ENCODE measurements at regions not wholly inside any gene's neighbourhood (a gene's known extent, or its start where the extent isn't known, plus 50 kb on each side); places are given as distances from the start of the nearest gene placed in this dataset.
"Not testable (repeated sequence)": the region's sequence is repeated elsewhere in the genome, so short reads cannot be mapped to it uniquely, and the experiment has no call there.

DNA sequence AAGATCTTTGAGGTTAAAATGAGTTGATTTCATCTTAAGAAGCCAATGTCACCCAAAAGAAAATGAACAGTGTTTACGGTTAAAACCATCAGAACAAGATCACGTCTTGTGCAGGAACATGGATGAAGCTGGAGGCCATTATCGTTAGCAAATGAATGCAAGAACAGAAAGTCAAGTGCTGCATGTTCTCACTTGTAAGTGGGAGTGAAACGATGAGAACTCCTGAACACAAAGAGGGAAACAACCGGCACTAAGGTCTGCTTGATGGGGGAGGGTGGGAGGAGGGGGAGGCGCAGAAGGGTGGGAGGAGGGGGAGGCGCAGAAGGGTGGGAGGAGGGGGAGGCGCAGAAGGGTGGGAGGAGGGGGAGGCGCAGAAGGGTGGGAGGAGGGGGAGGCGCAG lies 214.8 kb upstream of the PRKCQ start:
- H3K36me3 ChIP-seq (ENCODE audit: control insufficient read depth in 3 of 3, insufficient read depth in 3 of 3, low read length in 3 of 3); H3K9ac ChIP-seq (ENCODE audit: low read depth in 1 of 3, low read length in 3 of 3); H3K4me1 ChIP-seq (ENCODE audit: control insufficient read depth in 3 of 3, insufficient read depth in 3 of 3, low read length in 3 of 3); H3K4me3 ChIP-seq (ENCODE audit: low read length in 3 of 3); H3K9me3 ChIP-seq (ENCODE audit: control insufficient read depth in 3 of 3, low read length in 3 of 3); H3K27me3 ChIP-seq (ENCODE audit: control insufficient read depth in 3 of 3, insufficient read depth in 3 of 3, low read length in 3 of 3); H3K27ac ChIP-seq (ENCODE audit: low read depth, low read length): not testable (repeated sequence)

DNA sequence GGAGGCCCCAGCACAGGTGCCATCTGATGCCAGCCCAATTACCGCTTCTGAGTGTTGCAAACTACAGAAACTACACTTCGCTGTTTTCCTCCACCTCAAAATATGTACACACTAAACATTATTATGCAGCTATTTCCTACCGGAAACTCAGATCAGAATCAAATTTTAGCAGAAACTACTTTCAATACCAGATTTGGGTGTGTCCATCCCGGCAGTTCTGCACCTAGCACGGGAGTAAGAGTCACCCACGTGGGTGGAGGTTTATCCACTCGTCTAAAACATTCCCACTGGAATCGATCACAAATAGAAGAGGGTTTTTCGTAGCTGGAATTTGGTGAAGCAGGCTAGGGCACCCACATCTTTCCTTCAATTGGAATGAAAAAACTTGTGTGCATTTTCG lies 214.4 kb upstream of the PRKCQ start:
- Histone ChIP-seq H3K4me3 (ENCODE audit: low read length in 3 of 3) (no peak overlapping the region), H3K27ac (ENCODE audit: low read depth, low read length) (no peak overlapping the region), H3K27me3 (ENCODE audit: control insufficient read depth in 3 of 3, insufficient read depth in 3 of 3, low read length in 3 of 3) (no peaks in the 10 kb centered on the region), H3K9me3 (ENCODE audit: control insufficient read depth in 3 of 3, low read length in 3 of 3) (no peaks in the 10 kb centered on the region), H3K4me1 (ENCODE audit: control insufficient read depth in 3 of 3, insufficient read depth in 3 of 3, low read length in 3 of 3) (no peaks in the 10 kb centered on the region), H3K9ac (ENCODE audit: low read depth in 1 of 3, low read length in 3 of 3) (no peak overlapping the region), H3K36me3 (ENCODE audit: control insufficient read depth in 3 of 3, insufficient read depth in 3 of 3, low read length in 3 of 3) (no peaks in the 10 kb centered on the region)

DNA sequence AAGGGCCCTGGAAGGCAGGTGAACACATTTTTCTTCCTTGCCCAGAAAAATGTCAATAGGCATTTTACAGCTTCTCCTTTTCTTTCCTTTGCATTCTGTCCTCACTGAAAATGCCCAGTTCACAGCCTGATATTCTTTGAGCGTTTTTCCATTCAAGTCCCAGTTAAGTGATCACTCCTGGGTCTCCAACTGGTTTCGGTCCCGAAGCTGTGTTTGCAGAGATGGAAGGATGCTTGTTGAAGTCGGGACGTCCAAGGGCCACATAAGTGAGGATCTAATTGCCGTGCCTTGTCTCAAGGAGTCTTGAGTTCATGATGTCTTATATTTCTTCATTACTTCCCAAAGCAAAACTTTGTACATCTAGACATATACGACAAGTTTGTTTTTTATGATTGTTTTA lies 208.7 kb upstream of the PRKCQ start:
- Histone ChIP-seq H3K9me3 (ENCODE audit: control insufficient read depth in 3 of 3, low read length in 3 of 3) (no peaks in the 10 kb centered on the region), H3K4me1 (ENCODE audit: control insufficient read depth in 3 of 3, insufficient read depth in 3 of 3, low read length in 3 of 3) (peaks cover 0 to 2% (median 0%) of the 10 kb centered on the region in 3 donors), H3K4me3 (ENCODE audit: low read length in 3 of 3) (no peak overlapping the region), H3K27me3 (ENCODE audit: control insufficient read depth in 3 of 3, insufficient read depth in 3 of 3, low read length in 3 of 3) (peaks cover 0 to 4% (median 4%) of the 10 kb centered on the region in 3 donors), H3K9ac (ENCODE audit: low read depth in 1 of 3, low read length in 3 of 3) (no peak overlapping the region), H3K36me3 (ENCODE audit: control insufficient read depth in 3 of 3, insufficient read depth in 3 of 3, low read length in 3 of 3) (no peaks in the 10 kb centered on the region), H3K27ac (ENCODE audit: low read depth, low read length) (no peak overlapping the region)

DNA sequence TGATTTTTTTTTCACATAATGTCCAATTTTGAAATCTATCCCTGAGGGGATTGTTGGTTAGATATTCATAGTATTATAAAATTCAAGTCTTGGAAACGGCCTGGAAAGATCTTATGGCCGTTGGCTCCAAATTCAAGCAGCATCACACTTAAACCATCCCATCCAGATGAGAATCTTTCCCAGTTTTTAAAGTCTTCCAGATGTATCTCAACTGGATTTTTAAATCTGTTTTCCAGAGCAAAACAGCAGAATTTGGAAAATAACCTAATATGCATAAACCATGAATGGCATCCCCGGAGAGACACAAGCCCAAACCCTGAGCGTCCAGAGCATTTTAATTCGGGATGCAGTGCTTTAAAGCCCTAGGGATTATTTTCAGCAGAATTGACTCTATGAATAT lies 208.2 kb upstream of the PRKCQ start:
- Histone ChIP-seq H3K27me3 (ENCODE audit: control insufficient read depth in 3 of 3, insufficient read depth in 3 of 3, low read length in 3 of 3) (peaks cover 0 to 4% (median 4%) of the 10 kb centered on the region in 3 donors), H3K27ac (ENCODE audit: low read depth, low read length) (no peak overlapping the region), H3K4me3 (ENCODE audit: low read length in 3 of 3) (no peak overlapping the region), H3K9ac (ENCODE audit: low read depth in 1 of 3, low read length in 3 of 3) (no peak overlapping the region), H3K36me3 (ENCODE audit: control insufficient read depth in 3 of 3, insufficient read depth in 3 of 3, low read length in 3 of 3) (no peaks in the 10 kb centered on the region), H3K9me3 (ENCODE audit: control insufficient read depth in 3 of 3, low read length in 3 of 3) (no peaks in the 10 kb centered on the region), H3K4me1 (ENCODE audit: control insufficient read depth in 3 of 3, insufficient read depth in 3 of 3, low read length in 3 of 3) (peaks cover 0 to 2% (median 0%) of the 10 kb centered on the region in 3 donors)

DNA sequence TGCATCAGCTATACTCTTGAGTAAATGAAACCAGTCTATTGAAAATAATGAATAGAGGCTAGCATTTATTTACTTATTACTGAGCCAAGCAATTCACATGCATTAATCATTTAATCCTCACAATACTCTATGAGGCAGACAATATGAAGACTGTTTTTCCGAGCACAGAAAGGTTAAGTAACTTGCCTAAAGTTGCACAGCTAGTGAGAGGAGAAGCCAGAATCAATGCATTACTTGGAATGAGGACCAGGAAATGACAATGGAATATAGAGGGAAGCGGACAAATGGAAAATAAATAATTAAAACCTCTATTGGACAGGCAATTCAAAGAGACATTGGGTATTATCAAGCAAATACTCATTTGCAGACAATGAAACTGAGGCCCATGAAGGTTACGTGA lies 207.6 kb upstream of the PRKCQ start:
- Histone ChIP-seq H3K4me3 (ENCODE audit: low read length in 3 of 3) (no peak overlapping the region), H3K27ac (ENCODE audit: low read depth, low read length) (no peak overlapping the region), H3K4me1 (ENCODE audit: control insufficient read depth in 3 of 3, insufficient read depth in 3 of 3, low read length in 3 of 3) (peaks cover 0 to 2% (median 0%) of the 10 kb centered on the region in 3 donors), H3K9me3 (ENCODE audit: control insufficient read depth in 3 of 3, low read length in 3 of 3) (no peaks in the 10 kb centered on the region), H3K9ac (ENCODE audit: low read depth in 1 of 3, low read length in 3 of 3) (no peak overlapping the region), H3K36me3 (ENCODE audit: control insufficient read depth in 3 of 3, insufficient read depth in 3 of 3, low read length in 3 of 3) (no peaks in the 10 kb centered on the region), H3K27me3 (ENCODE audit: control insufficient read depth in 3 of 3, insufficient read depth in 3 of 3, low read length in 3 of 3) (peaks cover 0 to 4% (median 4%) of the 10 kb centered on the region in 3 donors)

DNA sequence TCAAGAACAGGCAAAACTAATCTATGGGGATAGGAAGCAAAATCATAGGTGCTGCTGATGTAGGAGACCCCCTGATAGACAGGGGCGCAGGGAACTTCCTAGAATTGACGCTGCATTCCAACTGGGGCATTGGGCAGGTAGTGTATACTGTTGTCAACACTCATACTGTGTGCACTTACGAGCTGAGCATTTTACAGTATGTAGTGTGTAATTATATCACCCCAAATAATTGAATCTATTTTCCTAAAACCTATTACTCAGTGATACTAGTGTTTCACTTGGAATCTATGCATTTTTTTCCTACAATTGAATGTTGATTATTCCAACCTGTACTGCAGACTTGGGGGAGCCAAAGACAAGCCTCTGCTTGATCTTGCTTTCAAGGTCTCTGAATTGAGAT lies 207.0 kb upstream of the PRKCQ start:
- Histone ChIP-seq H3K27me3 (ENCODE audit: control insufficient read depth in 3 of 3, insufficient read depth in 3 of 3, low read length in 3 of 3) (peaks cover 0 to 4% (median 4%) of the 10 kb centered on the region in 3 donors), H3K4me1 (ENCODE audit: control insufficient read depth in 3 of 3, insufficient read depth in 3 of 3, low read length in 3 of 3) (peaks cover 0 to 2% (median 0%) of the 10 kb centered on the region in 3 donors), H3K9me3 (ENCODE audit: control insufficient read depth in 3 of 3, low read length in 3 of 3) (no peaks in the 10 kb centered on the region), H3K4me3 (ENCODE audit: low read length in 3 of 3) (no peak overlapping the region), H3K27ac (ENCODE audit: low read depth, low read length) (no peak overlapping the region), H3K36me3 (ENCODE audit: control insufficient read depth in 3 of 3, insufficient read depth in 3 of 3, low read length in 3 of 3) (no peaks in the 10 kb centered on the region), H3K9ac (ENCODE audit: low read depth in 1 of 3, low read length in 3 of 3) (no peak overlapping the region)

DNA sequence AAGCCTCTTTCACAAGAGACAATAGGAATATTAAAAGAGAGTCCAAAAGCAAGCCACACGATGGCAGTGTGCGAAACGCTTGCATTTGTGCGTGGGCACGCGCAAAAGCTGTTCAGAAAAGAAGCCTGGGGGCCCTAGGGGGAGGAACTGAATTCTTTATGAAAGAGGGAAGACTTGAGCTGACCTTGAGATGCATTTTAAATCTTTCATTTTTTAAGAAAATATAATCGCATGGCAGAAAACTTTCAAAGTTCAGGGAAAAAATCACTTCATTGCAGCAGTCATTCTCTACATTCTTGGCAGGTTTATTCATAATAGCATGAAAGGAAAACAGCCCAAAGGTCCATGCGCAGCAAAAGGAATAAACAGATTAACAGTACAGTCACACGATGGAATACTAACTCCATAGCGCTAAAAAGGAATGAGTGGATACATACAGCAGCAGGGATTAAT lies 206.5 kb upstream of the PRKCQ start:
- Histone ChIP-seq H3K27ac (ENCODE audit: low read depth, low read length) (no peak overlapping the region), H3K27me3 (ENCODE audit: control insufficient read depth in 3 of 3, insufficient read depth in 3 of 3, low read length in 3 of 3) (peaks cover 0 to 4% (median 4%) of the 10 kb centered on the region in 3 donors), H3K9ac (ENCODE audit: low read depth in 1 of 3, low read length in 3 of 3) (no peak overlapping the region), H3K4me3 (ENCODE audit: low read length in 3 of 3) (no peak overlapping the region), H3K4me1 (ENCODE audit: control insufficient read depth in 3 of 3, insufficient read depth in 3 of 3, low read length in 3 of 3) (peaks cover 0 to 2% (median 0%) of the 10 kb centered on the region in 3 donors), H3K36me3 (ENCODE audit: control insufficient read depth in 3 of 3, insufficient read depth in 3 of 3, low read length in 3 of 3) (no peaks in the 10 kb centered on the region), H3K9me3 (ENCODE audit: control insufficient read depth in 3 of 3, low read length in 3 of 3) (no peaks in the 10 kb centered on the region)

DNA sequence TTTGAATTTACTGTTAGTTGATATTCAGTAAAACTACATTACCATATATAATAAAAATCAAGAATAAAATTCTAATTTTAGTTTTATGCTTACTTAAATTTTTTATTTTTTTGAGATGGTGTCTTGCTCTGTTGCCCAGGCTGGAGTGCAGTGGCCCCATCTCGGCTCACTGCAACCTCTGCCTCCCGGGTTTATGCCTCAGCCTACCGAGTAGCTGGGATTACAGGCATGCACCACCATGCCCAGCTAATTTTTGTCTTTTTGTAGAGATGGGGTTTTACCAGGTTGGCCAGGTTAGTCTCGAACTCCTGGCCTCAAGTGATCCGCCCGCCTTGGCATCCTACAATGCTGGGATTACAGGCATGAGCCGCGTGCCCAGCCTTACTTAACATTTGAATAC lies 204.4 kb upstream of the PRKCQ start:
- not testable (repeated sequence) for H3K36me3 ChIP-seq (ENCODE audit: control insufficient read depth in 3 of 3, insufficient read depth in 3 of 3, low read length in 3 of 3); H3K4me3 ChIP-seq (ENCODE audit: low read length in 3 of 3); H3K27me3 ChIP-seq (ENCODE audit: control insufficient read depth in 3 of 3, insufficient read depth in 3 of 3, low read length in 3 of 3); H3K27ac ChIP-seq (ENCODE audit: low read depth, low read length); H3K9ac ChIP-seq (ENCODE audit: low read depth in 1 of 3, low read length in 3 of 3); H3K9me3 ChIP-seq (ENCODE audit: control insufficient read depth in 3 of 3, low read length in 3 of 3); H3K4me1 ChIP-seq (ENCODE audit: control insufficient read depth in 3 of 3, insufficient read depth in 3 of 3, low read length in 3 of 3)

DNA sequence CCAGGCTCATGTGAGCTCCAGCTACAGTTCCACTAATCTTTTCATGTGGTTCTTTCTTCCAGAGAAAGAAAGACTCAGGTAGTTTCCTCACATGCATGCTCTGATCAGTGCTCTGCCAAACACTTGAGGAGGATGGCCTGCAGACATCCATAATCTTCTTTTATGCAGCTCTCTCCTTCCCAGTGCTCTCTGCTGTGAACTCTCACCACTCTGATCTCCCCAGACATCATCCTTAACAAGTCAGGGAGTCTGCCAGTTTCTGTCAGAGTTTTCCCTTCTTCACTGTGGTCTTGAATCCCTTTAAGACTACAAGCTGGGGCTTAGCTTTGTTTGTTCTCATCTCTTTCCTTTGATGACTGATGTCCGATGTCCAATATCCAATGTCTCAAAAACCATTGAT lies 203.4 kb upstream of the PRKCQ start:
- Histone ChIP-seq H3K36me3 (ENCODE audit: control insufficient read depth in 3 of 3, insufficient read depth in 3 of 3, low read length in 3 of 3) (no peaks in the 10 kb centered on the region), H3K9me3 (ENCODE audit: control insufficient read depth in 3 of 3, low read length in 3 of 3) (no peaks in the 10 kb centered on the region), H3K27me3 (ENCODE audit: control insufficient read depth in 3 of 3, insufficient read depth in 3 of 3, low read length in 3 of 3) (peaks cover 0 to 4% (median 4%) of the 10 kb centered on the region in 3 donors), H3K27ac (ENCODE audit: low read depth, low read length) (no peak overlapping the region), H3K4me1 (ENCODE audit: control insufficient read depth in 3 of 3, insufficient read depth in 3 of 3, low read length in 3 of 3) (peaks cover 0 to 6% (median 2%) of the 10 kb centered on the region in 3 donors), H3K4me3 (ENCODE audit: low read length in 3 of 3) (no peak overlapping the region), H3K9ac (ENCODE audit: low read depth in 1 of 3, low read length in 3 of 3) (no peak overlapping the region)

DNA sequence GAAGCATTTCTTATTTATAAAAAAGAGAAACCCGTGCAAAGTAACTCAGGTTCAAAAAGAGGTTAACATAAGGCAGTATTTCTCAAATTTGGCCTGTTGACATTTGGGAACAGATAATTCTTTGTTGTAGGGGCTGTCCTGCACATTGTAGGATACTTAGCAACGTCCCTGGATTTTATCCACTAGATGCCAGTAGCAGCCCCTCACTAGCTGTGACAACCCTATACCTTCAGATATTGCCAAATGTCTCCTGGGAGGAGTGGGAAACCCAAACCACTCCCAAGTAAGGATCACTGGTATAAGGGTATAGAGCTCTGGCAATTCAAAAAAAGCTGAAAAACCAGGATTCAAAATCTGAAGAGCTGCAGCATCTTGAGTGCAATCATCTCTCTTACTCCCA lies 202.3 kb upstream of the PRKCQ start:
- no peak overlapping the region for H3K27ac ChIP-seq (ENCODE audit: low read depth, low read length)
- H3K9ac ChIP-seq (ENCODE audit: low read depth in 1 of 3, low read length in 3 of 3), result no peak overlapping the region
- H3K9me3 ChIP-seq (ENCODE audit: control insufficient read depth in 3 of 3, low read length in 3 of 3), result no peaks in the 10 kb centered on the region
- no peak overlapping the region for H3K4me3 ChIP-seq (ENCODE audit: low read length in 3 of 3)
- H3K4me1 ChIP-seq (ENCODE audit: control insufficient read depth in 3 of 3, insufficient read depth in 3 of 3, low read length in 3 of 3), result peaks cover 0 to 6% (median 2%) of the 10 kb centered on the region in 3 donors
- peaks cover 4% of the 10 kb centered on the region in 3 donors for H3K27me3 ChIP-seq (ENCODE audit: control insufficient read depth in 3 of 3, insufficient read depth in 3 of 3, low read length in 3 of 3)
- H3K36me3 ChIP-seq (ENCODE audit: control insufficient read depth in 3 of 3, insufficient read depth in 3 of 3, low read length in 3 of 3), result no peaks in the 10 kb centered on the region
